Panc1 (cell line): ENCODE measurements at regions not wholly inside any gene's neighbourhood (a gene's known extent, or its start where the extent isn't known, plus 50 kb on each side); places are given as distances from the start of the nearest gene placed in this dataset.

ENCODE experiments used
- POLR2AphosphoS5 ChIP-seq: IDR thresholded peaks from 2 replicates; pipeline ENCODE4 v1.6.1; 2012; ENCODE audit warnings: mild to moderate bottlenecking, low read depth, low read length, moderate library complexity
- REST ChIP-seq, 2 experiments: IDR thresholded peaks; 2 replicates each; pipeline ENCODE4 v1.6.1; 2011 to 2012; ENCODE audit warnings: low read depth in 2 of 2, control low read depth in 1 of 2, low read length in 1 of 2, mild to moderate bottlenecking in 1 of 2, moderate library complexity in 1 of 2; ENCODE audit not compliant: insufficient read depth in 1 of 2
- SIN3A ChIP-seq: IDR thresholded peaks from 2 replicates; pipeline ENCODE4 v1.6.1; 2012; ENCODE audit warnings: low read depth, mild to moderate bottlenecking, low read length, moderate library complexity, borderline replicate concordance; ENCODE audit not compliant: insufficient read depth
- TF ChIP-seq, protein P1 (sequence below): fragments of 450-650 bp; IDR thresholded peaks from 2 replicates; pipeline ENCODE4 v1.5.1; 2017; ENCODE audit warnings: mild to moderate bottlenecking

- TF ChIP-seq, protein P1, sequence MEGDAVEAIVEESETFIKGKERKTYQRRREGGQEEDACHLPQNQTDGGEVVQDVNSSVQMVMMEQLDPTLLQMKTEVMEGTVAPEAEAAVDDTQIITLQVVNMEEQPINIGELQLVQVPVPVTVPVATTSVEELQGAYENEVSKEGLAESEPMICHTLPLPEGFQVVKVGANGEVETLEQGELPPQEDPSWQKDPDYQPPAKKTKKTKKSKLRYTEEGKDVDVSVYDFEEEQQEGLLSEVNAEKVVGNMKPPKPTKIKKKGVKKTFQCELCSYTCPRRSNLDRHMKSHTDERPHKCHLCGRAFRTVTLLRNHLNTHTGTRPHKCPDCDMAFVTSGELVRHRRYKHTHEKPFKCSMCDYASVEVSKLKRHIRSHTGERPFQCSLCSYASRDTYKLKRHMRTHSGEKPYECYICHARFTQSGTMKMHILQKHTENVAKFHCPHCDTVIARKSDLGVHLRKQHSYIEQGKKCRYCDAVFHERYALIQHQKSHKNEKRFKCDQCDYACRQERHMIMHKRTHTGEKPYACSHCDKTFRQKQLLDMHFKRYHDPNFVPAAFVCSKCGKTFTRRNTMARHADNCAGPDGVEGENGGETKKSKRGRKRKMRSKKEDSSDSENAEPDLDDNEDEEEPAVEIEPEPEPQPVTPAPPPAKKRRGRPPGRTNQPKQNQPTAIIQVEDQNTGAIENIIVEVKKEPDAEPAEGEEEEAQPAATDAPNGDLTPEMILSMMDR: no peak
- TF ChIP-seq POLR2AphosphoS5: no peak
- no peak for TF ChIP-seq SIN3A
- no peak for TF ChIP-seq REST (IDR thresholded peaks at IDR 0.05; ENCODE audit: insufficient read depth in 1 of 2, low read depth in 2 of 2, low read length in 1 of 2)
These were observed 256.5 kb upstream of the RREB1 start for GRCh38 chr6:6851059-6851948.
